ENCODE measurements at regions not wholly inside any gene's neighbourhood (a gene's known extent, or its start where the extent isn't known, plus 50 kb on each side); places are given as distances from the start of the nearest gene placed in this dataset.

DNA sequence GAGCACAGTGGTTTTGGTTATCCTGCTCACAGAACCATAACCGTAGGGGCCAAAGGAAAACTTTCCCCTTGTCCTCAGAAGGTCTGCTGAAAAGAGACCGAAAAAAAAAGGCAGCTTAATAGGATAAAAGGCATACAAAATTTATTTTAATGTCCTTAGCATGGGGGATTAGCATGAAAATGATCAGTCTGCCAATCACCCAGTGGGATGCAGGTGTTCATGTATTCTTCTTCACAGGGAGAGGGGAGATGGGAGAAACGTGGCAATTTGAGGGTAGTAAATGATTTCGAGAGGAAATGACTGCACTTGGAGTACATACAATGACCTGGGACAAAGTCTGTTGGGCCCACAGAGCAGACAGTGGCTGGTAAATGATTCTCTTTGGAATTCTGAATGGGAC, 194.0 kb downstream of the AJAP1 start:
- H3K4me3 ChIP-seq (replicated peaks; ENCODE audit: low read depth, low read length) = no peak overlapping the region
- TF ChIP-seq, protein P1, sequence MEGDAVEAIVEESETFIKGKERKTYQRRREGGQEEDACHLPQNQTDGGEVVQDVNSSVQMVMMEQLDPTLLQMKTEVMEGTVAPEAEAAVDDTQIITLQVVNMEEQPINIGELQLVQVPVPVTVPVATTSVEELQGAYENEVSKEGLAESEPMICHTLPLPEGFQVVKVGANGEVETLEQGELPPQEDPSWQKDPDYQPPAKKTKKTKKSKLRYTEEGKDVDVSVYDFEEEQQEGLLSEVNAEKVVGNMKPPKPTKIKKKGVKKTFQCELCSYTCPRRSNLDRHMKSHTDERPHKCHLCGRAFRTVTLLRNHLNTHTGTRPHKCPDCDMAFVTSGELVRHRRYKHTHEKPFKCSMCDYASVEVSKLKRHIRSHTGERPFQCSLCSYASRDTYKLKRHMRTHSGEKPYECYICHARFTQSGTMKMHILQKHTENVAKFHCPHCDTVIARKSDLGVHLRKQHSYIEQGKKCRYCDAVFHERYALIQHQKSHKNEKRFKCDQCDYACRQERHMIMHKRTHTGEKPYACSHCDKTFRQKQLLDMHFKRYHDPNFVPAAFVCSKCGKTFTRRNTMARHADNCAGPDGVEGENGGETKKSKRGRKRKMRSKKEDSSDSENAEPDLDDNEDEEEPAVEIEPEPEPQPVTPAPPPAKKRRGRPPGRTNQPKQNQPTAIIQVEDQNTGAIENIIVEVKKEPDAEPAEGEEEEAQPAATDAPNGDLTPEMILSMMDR (IDR thresholded peaks at IDR 0.05; ENCODE audit: low read length, missing control alignments) = no peak
- no peak for DNase-seq (ENCODE audit: low read depth)

DNA sequence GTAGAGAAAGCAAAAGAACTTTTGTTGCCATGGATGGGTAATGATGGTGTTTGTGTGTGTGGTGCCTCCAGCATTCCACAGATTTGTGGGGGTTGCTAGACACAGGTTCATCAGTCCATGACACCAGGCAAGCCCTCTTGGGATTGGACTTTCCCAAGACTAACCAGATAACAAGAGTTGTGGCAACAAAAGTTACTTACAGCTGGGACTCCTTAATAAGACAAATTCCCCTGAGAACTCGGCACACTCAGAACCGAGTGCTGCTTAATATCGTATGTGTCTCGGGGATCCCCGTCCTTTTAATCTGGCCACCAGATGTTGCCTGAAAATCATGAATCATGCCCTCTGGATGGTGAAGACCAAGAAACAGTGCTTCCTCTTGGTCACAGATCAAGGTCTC, 193.3 kb downstream of the AJAP1 start:
- TF ChIP-seq, protein P1 (IDR thresholded peaks at IDR 0.05; ENCODE audit: low read length, missing control alignments) = no peak
- no peak for DNase-seq (ENCODE audit: low read depth)
- no peak overlapping the region for H3K4me3 ChIP-seq (replicated peaks; ENCODE audit: low read depth, low read length)

Data from fibroblast of pulmonary artery (primary cell).